ENCODE measurements at regions not wholly inside any gene's neighbourhood (a gene's known extent, or its start where the extent isn't known, plus 50 kb on each side); places are given as distances from the start of the nearest gene placed in this dataset.

GRCh38 chr7:131189488-131189887, 138.2 kb upstream of the MKLN1 start:
- H3K4me3 ChIP-seq (ENCODE audit: low read length): no peak overlapping the region
- no peaks in the 10 kb centered on the region for H3K36me3 ChIP-seq (ENCODE audit: insufficient read depth, low read length)
- H3K9me3 ChIP-seq (replicated peaks; ENCODE audit: low read length): no peaks in the 10 kb centered on the region
- H3K4me2 ChIP-seq (ENCODE audit: low read length): no peak overlapping the region
- no peaks in the 10 kb centered on the region for H3K27me3 ChIP-seq (ENCODE audit: control insufficient read depth, insufficient read depth, low read length)
- H3K9ac ChIP-seq (ENCODE audit: low read depth, low read length): no peak overlapping the region
- H3K4me1 ChIP-seq (ENCODE audit: control insufficient read depth, insufficient read depth, low read length): peaks cover 53% of the 10 kb centered on the region

- Histone ChIP-seq H3K4me3 (ENCODE audit: low read length) (no peak overlapping the region), H3K4me1 (ENCODE audit: control insufficient read depth, insufficient read depth, low read length) (peaks cover 53% of the 10 kb centered on the region), H3K36me3 (ENCODE audit: insufficient read depth, low read length) (no peaks in the 10 kb centered on the region), H3K9ac (ENCODE audit: low read depth, low read length) (no peak overlapping the region), H3K9me3 (replicated peaks; ENCODE audit: low read length) (no peaks in the 10 kb centered on the region), H3K4me2 (ENCODE audit: low read length) (no peak overlapping the region), H3K27me3 (ENCODE audit: control insufficient read depth, insufficient read depth, low read length) (no peaks in the 10 kb centered on the region)
Measured at GRCh38 chr7:131190146-131190545, 137.5 kb upstream of the MKLN1 start.

- H3K9me3 ChIP-seq (replicated peaks; ENCODE audit: low read length): no peaks in the 10 kb centered on the region
- no peak overlapping the region for H3K9ac ChIP-seq (ENCODE audit: low read depth, low read length)
- H3K4me2 ChIP-seq (ENCODE audit: low read length): no peak overlapping the region
- no peaks in the 10 kb centered on the region for H3K36me3 ChIP-seq (ENCODE audit: insufficient read depth, low read length)
- H3K4me3 ChIP-seq (ENCODE audit: low read length): no peak overlapping the region
- H3K27me3 ChIP-seq (ENCODE audit: control insufficient read depth, insufficient read depth, low read length): no peaks in the 10 kb centered on the region
- peaks cover 53% of the 10 kb centered on the region for H3K4me1 ChIP-seq (ENCODE audit: control insufficient read depth, insufficient read depth, low read length)
Measured at GRCh38 chr7:131190581-131190980, 137.1 kb upstream of the MKLN1 start.

GRCh38 chr7:131194070-131194865, 133.4 kb upstream of the MKLN1 start:
- H3K4me1 ChIP-seq (ENCODE audit: control insufficient read depth, insufficient read depth, low read length): peaks cover 33% of the 10 kb centered on the region
- no peak overlapping the region for H3K9ac ChIP-seq (ENCODE audit: low read depth, low read length)
- H3K4me3 ChIP-seq (ENCODE audit: low read length): no peak overlapping the region
- H3K4me2 ChIP-seq (ENCODE audit: low read length): no peak overlapping the region
- no peaks in the 10 kb centered on the region for H3K27me3 ChIP-seq (ENCODE audit: control insufficient read depth, insufficient read depth, low read length)
- H3K9me3 ChIP-seq (replicated peaks; ENCODE audit: low read length): no peaks in the 10 kb centered on the region
- no peaks in the 10 kb centered on the region for H3K36me3 ChIP-seq (ENCODE audit: insufficient read depth, low read length)

- Histone ChIP-seq H3K4me3 (ENCODE audit: low read length) (no peak overlapping the region), H3K36me3 (ENCODE audit: insufficient read depth, low read length) (no peaks in the 10 kb centered on the region), H3K4me1 (ENCODE audit: control insufficient read depth, insufficient read depth, low read length) (peaks cover 17% of the 10 kb centered on the region), H3K27me3 (ENCODE audit: control insufficient read depth, insufficient read depth, low read length) (no peaks in the 10 kb centered on the region), H3K9me3 (replicated peaks; ENCODE audit: low read length) (no peaks in the 10 kb centered on the region), H3K9ac (ENCODE audit: low read depth, low read length) (no peak overlapping the region), H3K4me2 (ENCODE audit: low read length) (no peak overlapping the region)
Measured at GRCh38 chr7:131196803-131197202, 130.9 kb upstream of the MKLN1 start.

GRCh38 chr7:131197920-131198615, 129.6 kb upstream of the MKLN1 start:
- Histone ChIP-seq H3K9ac (ENCODE audit: low read depth, low read length) (no peak overlapping the region), H3K4me1 (ENCODE audit: control insufficient read depth, insufficient read depth, low read length) (peaks cover 13% of the 10 kb centered on the region), H3K36me3 (ENCODE audit: insufficient read depth, low read length) (no peaks in the 10 kb centered on the region), H3K27me3 (ENCODE audit: control insufficient read depth, insufficient read depth, low read length) (no peaks in the 10 kb centered on the region), H3K9me3 (replicated peaks; ENCODE audit: low read length) (no peaks in the 10 kb centered on the region), H3K4me3 (ENCODE audit: low read length) (no peak overlapping the region), H3K4me2 (ENCODE audit: low read length) (no peak overlapping the region)

GRCh38 chr7:131202451-131202850, 125.2 kb upstream of the MKLN1 start:
- Histone ChIP-seq H3K27me3 (ENCODE audit: control insufficient read depth, insufficient read depth, low read length) (no peaks in the 10 kb centered on the region), H3K9me3 (replicated peaks; ENCODE audit: low read length) (no peaks in the 10 kb centered on the region), H3K4me2 (ENCODE audit: low read length) (no peak overlapping the region), H3K4me3 (ENCODE audit: low read length) (no peak overlapping the region), H3K36me3 (ENCODE audit: insufficient read depth, low read length) (no peaks in the 10 kb centered on the region), H3K9ac (ENCODE audit: low read depth, low read length) (no peak overlapping the region), H3K4me1 (ENCODE audit: control insufficient read depth, insufficient read depth, low read length) (peaks cover 5% of the 10 kb centered on the region)

GRCh38 chr7:131203291-131203976, 124.2 kb upstream of the MKLN1 start:
- no peaks in the 10 kb centered on the region for H3K9me3 ChIP-seq (replicated peaks; ENCODE audit: low read length)
- H3K9ac ChIP-seq (ENCODE audit: low read depth, low read length): no peak overlapping the region
- H3K4me3 ChIP-seq (ENCODE audit: low read length): no peak overlapping the region
- no peaks in the 10 kb centered on the region for H3K36me3 ChIP-seq (ENCODE audit: insufficient read depth, low read length)
- H3K4me2 ChIP-seq (ENCODE audit: low read length): no peak overlapping the region
- peaks cover under 1% of the 10 kb centered on the region for H3K4me1 ChIP-seq (ENCODE audit: control insufficient read depth, insufficient read depth, low read length)
- no peaks in the 10 kb centered on the region for H3K27me3 ChIP-seq (ENCODE audit: control insufficient read depth, insufficient read depth, low read length)

- no peaks in the 10 kb centered on the region for H3K4me1 ChIP-seq (ENCODE audit: control insufficient read depth, insufficient read depth, low read length)
- peaks cover 2% of the 10 kb centered on the region for H3K27me3 ChIP-seq (ENCODE audit: control insufficient read depth, insufficient read depth, low read length)
- H3K9ac ChIP-seq (ENCODE audit: low read depth, low read length): no peak overlapping the region
- H3K36me3 ChIP-seq (ENCODE audit: insufficient read depth, low read length): no peaks in the 10 kb centered on the region
- no peaks in the 10 kb centered on the region for H3K9me3 ChIP-seq (replicated peaks; ENCODE audit: low read length)
- no peak overlapping the region for H3K4me2 ChIP-seq (ENCODE audit: low read length)
- no peak overlapping the region for H3K4me3 ChIP-seq (ENCODE audit: low read length)
Measured at GRCh38 chr7:131208777-131209176, 118.9 kb upstream of the MKLN1 start.

- Histone ChIP-seq H3K4me1 (ENCODE audit: control insufficient read depth, insufficient read depth, low read length) (no peaks in the 10 kb centered on the region), H3K9me3 (replicated peaks; ENCODE audit: low read length) (no peaks in the 10 kb centered on the region), H3K4me3 (ENCODE audit: low read length) (no peak overlapping the region), H3K4me2 (ENCODE audit: low read length) (no peak overlapping the region), H3K9ac (ENCODE audit: low read depth, low read length) (no peak overlapping the region), H3K27me3 (ENCODE audit: control insufficient read depth, insufficient read depth, low read length) (peaks cover 2% of the 10 kb centered on the region), H3K36me3 (ENCODE audit: insufficient read depth, low read length) (no peaks in the 10 kb centered on the region)
Measured at GRCh38 chr7:131210618-131211017, 117.1 kb upstream of the MKLN1 start.

GRCh38 chr7:131211500-131211899, 116.2 kb upstream of the MKLN1 start:
- H3K27me3 ChIP-seq (ENCODE audit: control insufficient read depth, insufficient read depth, low read length): peaks cover 2% of the 10 kb centered on the region
- no peak overlapping the region for H3K4me3 ChIP-seq (ENCODE audit: low read length)
- no peak overlapping the region for H3K9ac ChIP-seq (ENCODE audit: low read depth, low read length)
- H3K36me3 ChIP-seq (ENCODE audit: insufficient read depth, low read length): no peaks in the 10 kb centered on the region
- no peaks in the 10 kb centered on the region for H3K4me1 ChIP-seq (ENCODE audit: control insufficient read depth, insufficient read depth, low read length)
- H3K9me3 ChIP-seq (replicated peaks; ENCODE audit: low read length): no peaks in the 10 kb centered on the region
- no peak overlapping the region for H3K4me2 ChIP-seq (ENCODE audit: low read length)

Measured in skeletal muscle satellite cell (primary cell).